Prostate gland (tissue), 2 donors: ENCODE measurements at regions not wholly inside any gene's neighbourhood (a gene's known extent, or its start where the extent isn't known, plus 50 kb on each side); places are given as distances from the start of the nearest gene placed in this dataset.

Experiments
- POLR2A ChIP-seq: fragments of 450-650 bp; IDR thresholded peaks from one replicate; pipeline ENCODE4 v1.6.1; 2016; ENCODE audit warnings: antibody characterized with exemption, mild to moderate bottlenecking
- POLR2AphosphoS5 ChIP-seq: sonication (generic); formaldehyde crosslinking; IDR thresholded peaks from one replicate; pipeline ENCODE4 v1.6.1; 2017; ENCODE audit warnings: antibody characterized with exemption
- TF ChIP-seq, protein P1 (sequence below), 4 experiments: fragments of 200-600 bp in 2 of 4; fragments of 450-650 bp in 2 of 4; sonication (generic) in 2 of 4; IDR thresholded peaks; 1 replicate in 3 of 4; 2 replicates in 1 of 4; pipeline ENCODE4 v1.5.1; 2016 to 2019; ENCODE audit warnings: antibody characterized with exemption in 4 of 4, mild to moderate bottlenecking in 2 of 4, moderate library complexity in 2 of 4

- TF ChIP-seq, protein P1, sequence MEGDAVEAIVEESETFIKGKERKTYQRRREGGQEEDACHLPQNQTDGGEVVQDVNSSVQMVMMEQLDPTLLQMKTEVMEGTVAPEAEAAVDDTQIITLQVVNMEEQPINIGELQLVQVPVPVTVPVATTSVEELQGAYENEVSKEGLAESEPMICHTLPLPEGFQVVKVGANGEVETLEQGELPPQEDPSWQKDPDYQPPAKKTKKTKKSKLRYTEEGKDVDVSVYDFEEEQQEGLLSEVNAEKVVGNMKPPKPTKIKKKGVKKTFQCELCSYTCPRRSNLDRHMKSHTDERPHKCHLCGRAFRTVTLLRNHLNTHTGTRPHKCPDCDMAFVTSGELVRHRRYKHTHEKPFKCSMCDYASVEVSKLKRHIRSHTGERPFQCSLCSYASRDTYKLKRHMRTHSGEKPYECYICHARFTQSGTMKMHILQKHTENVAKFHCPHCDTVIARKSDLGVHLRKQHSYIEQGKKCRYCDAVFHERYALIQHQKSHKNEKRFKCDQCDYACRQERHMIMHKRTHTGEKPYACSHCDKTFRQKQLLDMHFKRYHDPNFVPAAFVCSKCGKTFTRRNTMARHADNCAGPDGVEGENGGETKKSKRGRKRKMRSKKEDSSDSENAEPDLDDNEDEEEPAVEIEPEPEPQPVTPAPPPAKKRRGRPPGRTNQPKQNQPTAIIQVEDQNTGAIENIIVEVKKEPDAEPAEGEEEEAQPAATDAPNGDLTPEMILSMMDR (IDR thresholded peaks at IDR 0.05): no peak
- no peak for TF ChIP-seq POLR2AphosphoS5
- no peak for TF ChIP-seq POLR2A
These were observed 94.9 kb upstream of the GATA6 start for GRCh38 chr18:22074282-22075070.
